ENCODE measurements at regions not wholly inside any gene's neighbourhood (a gene's known extent, or its start where the extent isn't known, plus 50 kb on each side); places are given as distances from the start of the nearest gene placed in this dataset.

DNA sequence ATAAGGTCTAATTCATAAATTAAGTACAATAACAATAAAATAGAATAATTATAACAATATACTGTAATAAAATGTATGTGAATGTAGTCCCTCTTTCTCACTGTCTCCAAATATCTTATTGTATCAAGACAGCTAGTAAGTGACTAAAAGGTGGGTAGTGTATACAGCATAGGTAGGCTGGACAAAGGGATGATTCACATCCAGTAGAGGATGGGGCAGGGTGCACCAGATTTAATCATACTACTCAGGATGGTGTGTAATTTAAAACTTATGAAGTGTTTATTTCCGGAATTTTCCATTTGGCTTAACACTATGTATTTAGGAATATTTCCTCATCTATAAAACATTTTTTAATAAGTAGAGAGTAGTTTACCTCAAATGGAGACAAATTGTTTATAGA, 876.1 kb upstream of the CADM2 start:
- no peak for DNase-seq

DNA sequence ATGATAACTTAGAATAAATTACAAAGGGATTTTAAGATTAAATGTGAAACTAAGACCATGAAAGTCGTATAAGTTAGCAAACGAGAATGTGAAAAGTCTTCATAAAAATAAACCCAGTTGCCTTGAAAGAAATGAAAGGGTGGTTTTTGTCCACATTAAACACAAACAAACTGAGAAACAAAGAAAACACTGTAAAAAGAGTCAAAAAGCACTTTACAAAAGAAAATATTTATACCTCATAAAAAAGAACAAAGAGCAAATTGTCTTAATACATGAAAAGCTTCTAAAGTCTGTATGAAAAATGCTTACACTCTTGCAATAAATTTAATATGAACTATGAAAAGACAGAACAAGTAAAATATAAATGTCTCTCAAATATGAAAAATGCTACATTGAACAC, 865.9 kb upstream of the CADM2 start:
- DNase-seq: no peak

GRCh38 chr3:84096188-84096587, 862.6 kb upstream of the CADM2 start:
- DNase-seq: no peak

DNA sequence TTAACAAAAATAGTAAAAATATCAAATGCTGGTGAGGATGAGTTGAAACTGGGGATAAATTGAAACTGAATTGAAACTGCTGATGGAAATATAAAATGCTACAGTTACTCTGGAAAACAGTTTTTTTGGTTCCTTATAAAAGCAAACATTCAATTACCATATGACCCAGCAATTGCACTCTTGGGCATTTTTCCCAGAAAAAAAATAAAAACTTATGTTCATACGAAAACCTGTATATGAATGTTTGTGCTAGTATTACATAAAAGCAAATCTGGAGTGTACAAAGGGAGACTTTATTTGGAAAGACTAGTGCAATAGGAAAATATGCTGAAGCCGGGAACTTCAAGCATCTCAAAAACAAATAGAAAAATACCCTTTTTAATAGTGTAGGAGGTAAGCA, 857.9 kb upstream of the CADM2 start:
- DNase-seq: no peak

GRCh38 chr3:84108442-84108971, 850.3 kb upstream of the CADM2 start:
- no peak for DNase-seq

- no peak for DNase-seq
Measured at GRCh38 chr3:84109911-84110310, 848.9 kb upstream of the CADM2 start.

GRCh38 chr3:84110787-84111186, 848.0 kb upstream of the CADM2 start:
- no peak for DNase-seq

GRCh38 chr3:84125201-84125721, 833.5 kb upstream of the CADM2 start:
- DNase-seq: no peak

GRCh38 chr3:84125760-84126159, 833.0 kb upstream of the CADM2 start:
- DNase-seq: no peak

DNA sequence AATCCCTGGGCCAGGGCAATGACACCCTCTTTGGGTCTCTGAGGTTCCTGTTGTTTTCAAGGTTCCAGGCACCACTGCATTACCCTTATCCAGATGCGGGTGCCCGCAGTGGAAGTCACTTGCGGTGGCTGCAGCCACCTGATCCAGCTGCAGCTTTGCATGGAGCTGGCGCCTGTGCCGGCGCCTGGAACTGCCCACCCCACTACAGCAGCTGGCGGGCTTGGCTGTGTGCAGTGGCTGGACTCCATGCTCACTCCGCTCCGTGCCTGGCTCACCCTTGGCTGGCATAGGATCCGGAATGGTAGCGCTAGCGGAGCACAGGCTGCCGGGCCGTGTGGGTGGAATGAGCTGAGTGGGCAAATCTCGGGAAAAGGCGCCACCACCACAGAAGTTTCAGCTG, 832.6 kb upstream of the CADM2 start:
- no peak for DNase-seq

GRCh38 chr3:84128024-84128423, 830.8 kb upstream of the CADM2 start:
- DNase-seq: no peak

GRCh38 chr3:84136425-84136824, 822.4 kb upstream of the CADM2 start:
- no peak for DNase-seq

GRCh38 chr3:84140631-84141030, 818.2 kb upstream of the CADM2 start:
- DNase-seq: no peak

DNA sequence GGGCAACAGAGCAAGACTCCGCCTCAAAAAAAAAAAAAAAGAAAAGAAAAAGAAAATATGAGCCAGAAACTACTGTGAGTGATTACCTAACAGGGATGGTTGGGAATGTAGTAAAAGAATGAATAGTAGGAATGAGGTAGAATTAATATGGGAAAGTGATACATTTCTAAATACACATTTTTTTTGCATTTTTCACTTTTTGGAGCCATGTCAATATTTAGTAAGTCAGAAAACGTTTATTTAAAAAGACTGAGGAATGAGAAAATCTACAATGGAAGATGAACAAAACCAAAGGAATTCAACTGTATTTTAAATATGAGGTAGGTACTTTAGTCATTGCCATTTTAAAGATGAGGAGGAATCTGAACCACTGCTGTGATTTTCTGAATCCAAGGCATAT, 817.2 kb upstream of the CADM2 start:
- no peak for DNase-seq

- DNase-seq: no peak
Measured at GRCh38 chr3:84165328-84165727, 793.5 kb upstream of the CADM2 start.

- no peak for DNase-seq
Measured at GRCh38 chr3:84175449-84175848, 783.3 kb upstream of the CADM2 start.

DNA sequence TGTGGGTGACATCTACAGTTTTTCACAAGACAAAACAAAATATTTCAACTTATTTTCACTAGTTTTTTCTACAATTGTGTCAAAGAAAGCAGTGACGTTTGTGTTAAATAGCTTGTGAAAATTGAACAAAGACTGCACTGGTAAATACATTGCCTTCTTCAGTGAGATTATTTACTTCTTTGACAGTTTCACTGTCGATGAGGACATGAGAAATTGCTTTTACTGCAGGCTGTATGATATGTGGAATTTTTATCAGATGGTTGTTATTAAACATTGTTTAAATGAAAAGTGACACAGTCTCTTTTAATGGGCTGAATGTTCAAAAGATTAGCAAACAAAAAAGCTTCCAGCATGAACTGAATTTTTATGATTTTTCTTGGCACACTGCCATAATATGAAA, 773.9 kb upstream of the CADM2 start:
- DNase-seq: no peak

GRCh38 chr3:84194029-84194428, 764.8 kb upstream of the CADM2 start:
- DNase-seq: no peak

DNA sequence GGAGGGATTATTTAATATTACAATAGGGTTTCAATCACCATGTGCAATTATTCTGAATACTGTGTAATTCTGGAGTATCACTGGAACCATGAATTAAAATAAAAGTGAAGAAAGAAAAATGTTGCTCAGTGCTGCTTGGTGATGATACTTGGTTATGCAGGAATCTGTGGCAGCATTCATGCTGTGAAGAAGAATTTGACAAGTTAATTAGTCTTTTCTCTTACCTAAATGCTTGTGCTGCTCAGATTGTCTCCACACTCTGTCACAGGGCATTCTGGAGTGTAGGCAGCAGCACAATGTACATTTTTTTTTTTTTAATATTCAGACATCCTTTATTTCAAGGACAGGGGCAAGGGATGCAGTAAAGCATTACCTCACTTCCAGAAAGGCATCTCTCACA, 749.3 kb upstream of the CADM2 start:
- no peak for DNase-seq

GRCh38 chr3:84223512-84223911, 735.3 kb upstream of the CADM2 start:
- DNase-seq: no peak

- DNase-seq: no peak
Measured at GRCh38 chr3:84224262-84224661, 734.5 kb upstream of the CADM2 start.

GRCh38 chr3:84236261-84236660, 722.5 kb upstream of the CADM2 start:
- no peak for DNase-seq

GRCh38 chr3:84245789-84246188, 713.0 kb upstream of the CADM2 start:
- DNase-seq: no peak

DNA sequence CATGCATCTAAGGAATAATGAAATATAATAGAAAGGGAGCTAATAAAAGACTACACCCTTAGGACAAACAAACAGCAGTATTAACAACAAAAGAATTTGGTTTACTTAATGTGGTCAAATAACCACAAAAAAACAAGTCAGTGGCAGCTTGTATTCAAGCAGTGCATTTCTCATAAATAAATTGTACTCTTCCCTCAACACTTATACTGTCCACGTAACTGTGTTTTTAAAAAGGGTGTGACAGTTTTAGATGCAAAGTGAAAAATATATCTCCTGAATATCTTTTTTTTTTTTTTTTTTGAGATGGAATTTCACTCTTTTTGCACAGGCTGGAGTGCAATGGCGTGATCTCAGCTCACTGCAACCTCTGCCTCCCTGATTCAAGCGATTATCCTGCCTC, 698.2 kb upstream of the CADM2 start:
- DNase-seq: no peak

DNA sequence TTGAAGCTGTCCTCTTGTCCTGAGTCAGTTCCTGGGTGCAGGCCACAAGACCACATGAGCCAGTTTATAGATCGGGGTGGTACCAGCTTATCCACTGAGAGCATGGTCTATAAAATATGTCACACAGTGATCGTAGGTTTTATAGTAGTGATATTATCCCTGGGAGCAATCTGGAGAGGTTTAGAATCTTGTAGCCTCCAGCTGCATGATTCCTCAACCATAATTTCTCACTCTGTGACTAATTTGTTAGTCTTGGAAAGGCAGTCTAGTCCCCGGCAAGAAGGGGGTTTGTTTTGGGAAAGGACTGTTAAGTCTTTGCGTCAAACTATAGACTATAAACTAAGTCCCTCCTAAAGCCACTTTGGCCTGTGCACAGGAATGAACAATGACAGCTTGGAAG, 693.0 kb upstream of the CADM2 start:
- no peak for DNase-seq

GRCh38 chr3:84275532-84275931, 683.3 kb upstream of the CADM2 start:
- DNase-seq: no peak
